ENCODE measurements at regions not wholly inside any gene's neighbourhood (a gene's known extent, or its start where the extent isn't known, plus 50 kb on each side); places are given as distances from the start of the nearest gene placed in this dataset.

DNA sequence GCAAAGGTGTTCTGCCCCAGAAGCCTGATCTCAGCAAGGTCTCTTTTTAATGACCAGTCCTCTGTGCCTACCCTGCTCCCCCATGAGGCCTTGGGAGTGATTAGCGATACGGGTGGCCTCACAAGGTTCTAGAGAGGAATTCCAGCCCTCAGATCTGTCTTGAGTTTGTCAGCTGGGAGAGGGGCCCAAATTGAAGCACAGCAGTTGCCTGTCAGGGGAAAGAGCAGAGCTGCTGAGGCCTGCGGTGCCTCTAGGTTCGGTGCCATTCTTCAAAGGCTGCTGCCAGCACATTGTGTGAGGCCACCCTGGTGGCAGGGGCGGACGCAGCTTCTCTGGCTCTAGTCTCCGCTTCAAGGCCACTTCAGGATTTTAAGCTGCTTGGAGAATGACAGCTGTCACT, 85.7 kb upstream of the GRIA1 start:
- no peak for DNase-seq

GRCh38 chr5:153421676-153422075, 68.8 kb upstream of the GRIA1 start:
- DNase-seq: no peak

DNA sequence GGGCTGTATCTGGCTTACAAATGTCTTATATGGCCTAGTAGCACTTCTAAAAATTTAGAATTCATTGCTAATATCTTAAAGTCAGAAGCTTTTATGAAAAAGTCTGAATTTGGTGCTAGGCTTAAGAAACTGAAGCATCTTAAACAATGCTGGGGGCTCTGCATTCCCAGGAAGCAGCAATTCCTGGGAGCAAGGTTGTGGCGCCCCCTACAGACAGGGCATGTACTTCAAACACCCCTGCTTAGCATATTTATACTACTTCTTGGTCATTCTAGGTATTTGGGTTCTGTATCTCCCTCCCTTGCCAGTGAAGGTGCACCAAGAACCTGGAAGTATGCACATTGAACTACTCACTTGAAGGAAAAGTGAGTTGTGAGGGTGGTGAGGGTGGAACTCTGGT, 64.6 kb upstream of the GRIA1 start:
- no peak for DNase-seq

DNA sequence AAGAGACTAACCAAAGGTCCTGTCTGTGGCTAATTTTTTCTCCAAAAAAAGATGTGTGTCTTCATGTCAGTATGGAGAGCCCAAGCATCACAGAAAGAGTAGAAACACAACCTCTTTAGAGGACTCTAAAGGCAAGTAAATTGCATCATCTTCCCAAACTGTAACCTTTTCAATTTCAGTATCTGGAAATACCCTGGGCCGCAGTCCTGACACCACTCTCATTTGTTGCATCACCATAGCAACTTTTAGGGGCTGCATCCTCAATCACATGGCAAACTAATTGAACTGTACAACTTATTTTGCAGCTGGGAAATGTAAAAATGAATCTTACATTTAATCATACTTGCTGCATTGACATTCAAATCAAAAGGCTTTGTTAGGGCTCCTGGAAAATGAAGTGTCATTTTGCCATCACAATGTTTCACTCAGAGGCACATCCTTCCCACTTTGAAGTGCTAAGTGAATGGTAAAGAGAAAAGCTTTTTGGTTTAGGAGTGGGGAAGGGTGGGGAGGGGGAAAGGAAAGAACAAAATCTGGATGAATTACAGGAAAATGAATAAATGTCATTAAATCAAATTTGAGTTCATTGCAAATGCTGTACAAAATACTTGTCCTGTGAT, 60.6 kb upstream of the GRIA1 start:
- DNase-seq: no peak

DNA sequence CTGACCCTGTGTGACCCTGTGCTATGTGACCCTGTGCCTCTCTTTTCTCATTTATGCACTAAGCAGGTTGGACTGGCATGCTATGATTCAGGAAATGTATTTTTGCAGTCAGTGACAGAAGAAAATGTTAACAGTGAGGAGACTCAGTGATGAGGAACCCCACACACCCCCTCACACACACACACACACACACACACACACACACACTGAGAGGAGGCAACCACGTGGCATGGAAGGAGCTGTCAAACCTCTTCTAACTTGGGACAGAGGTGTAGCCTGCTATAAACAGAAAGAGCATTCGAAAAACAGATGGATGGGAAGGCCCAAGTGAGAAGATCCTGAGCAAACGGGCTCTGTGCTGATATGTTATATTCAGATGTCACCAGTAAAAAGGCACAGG, 57.9 kb upstream of the GRIA1 start:
- DNase-seq: no peak

DNA sequence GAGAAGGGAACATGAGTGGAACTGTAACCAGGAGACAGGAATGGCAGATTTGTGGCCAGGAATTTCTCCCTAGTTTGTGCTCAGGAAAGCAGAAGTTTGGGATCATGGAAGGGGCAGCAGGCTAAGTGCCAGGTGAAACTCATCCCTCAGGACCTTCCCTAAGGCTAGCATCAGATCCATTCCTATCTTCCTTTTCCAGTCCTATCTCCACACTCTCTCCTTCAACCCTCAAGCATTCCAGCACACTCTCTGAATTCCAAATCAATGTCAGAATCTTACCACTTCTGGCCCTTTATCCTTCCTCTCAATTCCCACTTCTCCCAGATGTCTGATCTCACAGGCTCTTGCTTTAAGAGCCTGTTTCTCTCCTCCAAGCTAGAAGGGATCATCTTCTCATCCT, 53.2 kb upstream of the GRIA1 start:
- no peak for DNase-seq

DNA sequence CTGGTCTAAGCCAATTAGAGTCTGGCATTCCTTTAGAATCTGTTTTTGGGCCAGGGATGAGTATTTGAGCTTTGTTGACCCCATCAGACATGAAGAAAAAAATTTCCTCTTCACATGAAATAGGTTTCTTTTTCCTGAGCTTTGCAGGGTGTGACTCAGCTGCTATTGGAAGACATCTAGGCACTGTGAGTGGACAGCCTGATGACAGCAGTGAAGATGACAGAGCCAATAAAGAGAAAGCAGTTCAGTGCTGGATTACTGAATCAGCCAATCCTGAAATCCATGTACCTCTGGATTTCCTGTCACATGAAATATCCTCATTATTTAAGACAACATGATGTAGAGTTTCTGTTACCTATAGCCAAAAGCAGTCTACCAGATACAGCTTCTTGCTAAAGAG, 51.3 kb upstream of the GRIA1 start:
- no peak for DNase-seq
